ENCODE measurements at regions not wholly inside any gene's neighbourhood (a gene's known extent, or its start where the extent isn't known, plus 50 kb on each side); places are given as distances from the start of the nearest gene placed in this dataset.

GRCh38 chr2:74740741-74741431 lies 86.8 kb downstream of the SEMA4F start:
- Histone ChIP-seq H3K4me3 (ENCODE audit: insufficient read length, low read depth) (no peak overlapping the region), H3K4me1 (ENCODE audit: insufficient read depth, insufficient read length) (no peaks in the 10 kb centered on the region), H3K9me3 (ENCODE audit: insufficient read depth, low read length) (peaks cover 9% of the 10 kb centered on the region; the same call in 1 of the 2 replicates), H3K36me3 (ENCODE audit: insufficient read depth, insufficient read length, low read length) (no peaks in the 10 kb centered on the region), H3K27me3 (ENCODE audit: insufficient read depth, insufficient read length) (no peaks in the 10 kb centered on the region), H3K9ac (ENCODE audit: insufficient read length, low read depth) (no peak overlapping the region)
- no peak for DNase-seq (ENCODE audit: low read depth, low spot score)
- TF ChIP-seq ZNF274 (IDR thresholded peaks at IDR 0.05; ENCODE audit: low read depth, low read length) (no peak), SUZ12 (IDR thresholded peaks at IDR 0.05; ENCODE audit: extremely low read depth, insufficient read depth, insufficient read length) (no peak), YY1 (IDR thresholded peaks at IDR 0.05; ENCODE audit: insufficient read depth, insufficient read length) (no peak)

GRCh38 chr2:74741629-74742028 lies 87.6 kb downstream of the SEMA4F start:
- Histone ChIP-seq H3K9ac (ENCODE audit: insufficient read length, low read depth) (no peak overlapping the region), H3K9me3 (ENCODE audit: insufficient read depth, low read length) (peaks cover 4% of the 10 kb centered on the region; the same call in 1 of the 2 replicates), H3K36me3 (ENCODE audit: insufficient read depth, insufficient read length, low read length) (no peaks in the 10 kb centered on the region), H3K4me3 (ENCODE audit: insufficient read length, low read depth) (no peak overlapping the region), H3K27me3 (ENCODE audit: insufficient read depth, insufficient read length) (no peaks in the 10 kb centered on the region), H3K4me1 (ENCODE audit: insufficient read depth, insufficient read length) (no peaks in the 10 kb centered on the region)
- TF ChIP-seq ZNF274 (IDR thresholded peaks at IDR 0.05; ENCODE audit: low read depth, low read length) = no peak
- TF ChIP-seq YY1 (IDR thresholded peaks at IDR 0.05; ENCODE audit: insufficient read depth, insufficient read length) = no peak
- no peak for TF ChIP-seq SUZ12 (IDR thresholded peaks at IDR 0.05; ENCODE audit: extremely low read depth, insufficient read depth, insufficient read length)
- no peak for DNase-seq (ENCODE audit: low read depth, low spot score)

DNA sequence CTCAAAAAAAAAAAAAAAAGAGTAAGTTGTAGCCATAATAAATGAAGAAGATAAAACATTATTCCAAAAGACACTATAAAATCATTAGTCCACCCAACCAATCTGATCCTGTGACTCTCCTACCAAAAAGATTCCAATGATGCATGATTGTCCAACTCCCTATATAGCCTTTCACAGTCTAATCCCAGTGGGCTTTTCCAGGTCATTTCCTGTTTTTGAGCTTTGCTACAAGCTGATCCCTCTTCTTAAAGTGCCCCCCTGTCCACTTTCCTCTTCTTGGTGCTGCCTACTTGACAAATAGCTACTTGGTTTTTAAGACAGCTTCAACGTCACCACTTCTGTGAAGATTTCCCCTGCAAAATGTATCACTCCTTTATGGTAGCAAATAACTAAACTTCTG lies 88.4 kb downstream of the SEMA4F start:
- Histone ChIP-seq H3K9ac (ENCODE audit: insufficient read length, low read depth) (no peak overlapping the region), H3K4me1 (ENCODE audit: insufficient read depth, insufficient read length) (no peaks in the 10 kb centered on the region), H3K4me3 (ENCODE audit: insufficient read length, low read depth) (no peak overlapping the region), H3K27me3 (ENCODE audit: insufficient read depth, insufficient read length) (no peaks in the 10 kb centered on the region), H3K36me3 (ENCODE audit: insufficient read depth, insufficient read length, low read length) (no peaks in the 10 kb centered on the region), H3K9me3 (ENCODE audit: insufficient read depth, low read length) (no peaks in the 10 kb centered on the region; the same call in 1 of the 2 replicates)
- no peak for DNase-seq (ENCODE audit: low read depth, low spot score)
- no peak for TF ChIP-seq SUZ12 (IDR thresholded peaks at IDR 0.05; ENCODE audit: extremely low read depth, insufficient read depth, insufficient read length)
- no peak for TF ChIP-seq ZNF274 (IDR thresholded peaks at IDR 0.05; ENCODE audit: low read depth, low read length)

DNA sequence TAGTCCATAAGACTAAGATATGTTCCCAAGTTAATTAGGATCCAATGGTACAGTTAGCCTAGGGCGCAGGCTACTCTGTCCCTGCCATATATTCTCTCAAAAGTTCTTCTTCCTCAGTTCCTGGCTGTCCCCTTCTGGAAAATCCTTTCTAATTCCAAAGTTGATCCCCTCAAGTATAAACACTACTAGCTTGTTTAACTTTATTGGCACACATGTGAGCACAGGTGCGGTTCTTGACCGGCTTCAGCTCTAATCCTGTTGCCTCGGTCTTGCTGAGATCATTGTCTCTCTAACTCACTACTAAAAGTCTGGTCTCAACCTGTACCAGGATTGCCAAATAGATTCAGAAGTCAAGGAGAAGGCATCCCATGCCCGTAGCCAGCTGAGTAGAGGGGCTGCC lies 89.0 kb downstream of the SEMA4F start:
- DNase-seq (ENCODE audit: low read depth, low spot score) = no peak
- Histone ChIP-seq H3K4me1 (ENCODE audit: insufficient read depth, insufficient read length) (no peaks in the 10 kb centered on the region), H3K27me3 (ENCODE audit: insufficient read depth, insufficient read length) (no peaks in the 10 kb centered on the region), H3K36me3 (ENCODE audit: insufficient read depth, insufficient read length, low read length) (no peaks in the 10 kb centered on the region), H3K4me3 (ENCODE audit: insufficient read length, low read depth) (no peak overlapping the region), H3K9ac (ENCODE audit: insufficient read length, low read depth) (no peak overlapping the region), H3K9me3 (ENCODE audit: insufficient read depth, low read length) (no peaks in the 10 kb centered on the region)
- TF ChIP-seq ZNF274 (IDR thresholded peaks at IDR 0.05; ENCODE audit: low read depth, low read length) (no peak), SUZ12 (IDR thresholded peaks at IDR 0.05; ENCODE audit: extremely low read depth, insufficient read depth, insufficient read length) (no peak), YY1 (IDR thresholded peaks at IDR 0.05; ENCODE audit: insufficient read depth, insufficient read length) (no peak)

- no peak for DNase-seq (ENCODE audit: low read depth, low spot score)
- no peak for TF ChIP-seq ZNF274 (IDR thresholded peaks at IDR 0.05; ENCODE audit: low read depth, low read length)
- TF ChIP-seq SUZ12 (IDR thresholded peaks at IDR 0.05; ENCODE audit: extremely low read depth, insufficient read depth, insufficient read length) = no peak
- TF ChIP-seq YY1 (IDR thresholded peaks at IDR 0.05; ENCODE audit: insufficient read depth, insufficient read length) = no peak
- no peaks in the 10 kb centered on the region for H3K4me1 ChIP-seq (ENCODE audit: insufficient read depth, insufficient read length)
- no peaks in the 10 kb centered on the region for H3K9me3 ChIP-seq (ENCODE audit: insufficient read depth, low read length)
- no peaks in the 10 kb centered on the region for H3K36me3 ChIP-seq (ENCODE audit: insufficient read depth, insufficient read length, low read length)
- no peak overlapping the region for H3K4me3 ChIP-seq (ENCODE audit: insufficient read length, low read depth)
- no peaks in the 10 kb centered on the region for H3K27me3 ChIP-seq (ENCODE audit: insufficient read depth, insufficient read length)
- H3K9ac ChIP-seq (ENCODE audit: insufficient read length, low read depth) = no peak overlapping the region
These were observed 89.7 kb downstream of the SEMA4F start for GRCh38 chr2:74743778-74744177.

- Histone ChIP-seq H3K9ac (ENCODE audit: insufficient read length, low read depth) (no peak overlapping the region), H3K4me1 (ENCODE audit: insufficient read depth, insufficient read length) (no peaks in the 10 kb centered on the region), H3K9me3 (ENCODE audit: insufficient read depth, low read length) (no peaks in the 10 kb centered on the region), H3K4me3 (ENCODE audit: insufficient read length, low read depth) (no peak overlapping the region), H3K27me3 (ENCODE audit: insufficient read depth, insufficient read length) (no peaks in the 10 kb centered on the region), H3K36me3 (ENCODE audit: insufficient read depth, insufficient read length, low read length) (no peaks in the 10 kb centered on the region)
- no peak for DNase-seq (ENCODE audit: low read depth, low spot score)
- no peak for TF ChIP-seq SUZ12 (IDR thresholded peaks at IDR 0.05; ENCODE audit: extremely low read depth, insufficient read depth, insufficient read length)
- TF ChIP-seq ZNF274 (IDR thresholded peaks at IDR 0.05; ENCODE audit: low read depth, low read length) = no peak
- TF ChIP-seq YY1 (IDR thresholded peaks at IDR 0.05; ENCODE audit: insufficient read depth, insufficient read length) = no peak
These were observed 89.0 kb upstream of the HK2 start for GRCh38 chr2:74744731-74745515.

- H3K4me3 ChIP-seq (ENCODE audit: insufficient read length, low read depth) = no peak overlapping the region
- no peaks in the 10 kb centered on the region for H3K36me3 ChIP-seq (ENCODE audit: insufficient read depth, insufficient read length, low read length)
- no peak overlapping the region for H3K9ac ChIP-seq (ENCODE audit: insufficient read length, low read depth)
- H3K4me1 ChIP-seq (ENCODE audit: insufficient read depth, insufficient read length) = no peaks in the 10 kb centered on the region
- no peaks in the 10 kb centered on the region for H3K9me3 ChIP-seq (ENCODE audit: insufficient read depth, low read length)
- no peak for TF ChIP-seq YY1 (IDR thresholded peaks at IDR 0.05; ENCODE audit: insufficient read depth, insufficient read length)
- no peaks in the 10 kb centered on the region for H3K27me3 ChIP-seq (ENCODE audit: insufficient read depth, insufficient read length)
- no peak for DNase-seq (ENCODE audit: low read depth, low spot score)
These were observed 88.2 kb upstream of the HK2 start for GRCh38 chr2:74745766-74746165.
